ENCODE measurements at regions not wholly inside any gene's neighbourhood (a gene's known extent, or its start where the extent isn't known, plus 50 kb on each side); places are given as distances from the start of the nearest gene placed in this dataset.

- ChIA-PET POLR2A (ENCODE audit: low non-redundant PET) (no interaction called here), CTCF (interaction anchor here (0.6 kb wide), 1 partner anchor 123 kb away, joined by 3 read pairs; no protein-coding TSS in a partner anchor)
- Histone ChIP-seq H3K4me3 (ENCODE audit: low read depth, low read length, poor library complexity, severe bottlenecking) (no peak overlapping the region), H3K27ac (ENCODE audit: low read depth, low read length, poor library complexity, severe bottlenecking) (no peak overlapping the region), H3K27me3 (replicated peaks; ENCODE audit: insufficient read depth, low read depth, low read length, poor library complexity) (no peaks in the 10 kb centered on the region), H3K36me3 (ENCODE audit: insufficient read depth, low read length, poor library complexity, severe bottlenecking) (no peaks in the 10 kb centered on the region), H3K9me3 (ENCODE audit: low read depth, low read length, poor library complexity, severe bottlenecking) (no peaks in the 10 kb centered on the region), H3K4me1 (ENCODE audit: insufficient read depth, low read length, poor library complexity, severe bottlenecking) (peaks cover 24% of the 10 kb centered on the region)
- BruUV-seq (replicated peaks) = no TSS peak
- DNase-seq (ENCODE audit: low spot score) = no peak
- intact Hi-C loops (cut with micrococcal nuclease; ENCODE audit: unreplicated experiment) = no loop called here
- TF ChIP-seq EZH2 (IDR thresholded peaks at IDR 0.05; ENCODE audit: borderline replicate concordance, low read depth, low read length, poor library complexity, severe bottlenecking) (no peak), CTCF (conservative IDR thresholded peaks at IDR 0.05; ENCODE audit: low read depth, low read length) (no peak)
These were observed 192.5 kb downstream of the HAUS1 start for GRCh38 chr18:46296656-46297055.

GRCh38 chr18:46297124-46297523 is 192.9 kb downstream of the HAUS1 start:
- Histone ChIP-seq H3K36me3 (ENCODE audit: insufficient read depth, low read length, poor library complexity, severe bottlenecking) (no peaks in the 10 kb centered on the region), H3K4me3 (ENCODE audit: low read depth, low read length, poor library complexity, severe bottlenecking) (no peak overlapping the region), H3K4me1 (ENCODE audit: insufficient read depth, low read length, poor library complexity, severe bottlenecking) (peaks cover 24% of the 10 kb centered on the region), H3K27me3 (replicated peaks; ENCODE audit: insufficient read depth, low read depth, low read length, poor library complexity) (no peaks in the 10 kb centered on the region), H3K27ac (ENCODE audit: low read depth, low read length, poor library complexity, severe bottlenecking) (no peak overlapping the region), H3K9me3 (ENCODE audit: low read depth, low read length, poor library complexity, severe bottlenecking) (no peaks in the 10 kb centered on the region)
- no TSS peak for BruUV-seq (replicated peaks)
- CTCF ChIA-PET = interaction anchor here (0.6 kb wide), 1 partner anchor 124 kb away, joined by 3 read pairs; no protein-coding TSS in a partner anchor
- POLR2A ChIA-PET (ENCODE audit: low non-redundant PET) = no interaction called here
- DNase-seq (ENCODE audit: low spot score) = no peak
- TF ChIP-seq CTCF (conservative IDR thresholded peaks at IDR 0.05; ENCODE audit: low read depth, low read length) (no peak), EZH2 (IDR thresholded peaks at IDR 0.05; ENCODE audit: borderline replicate concordance, low read depth, low read length, poor library complexity, severe bottlenecking) (no peak)
- intact Hi-C loops (cut with micrococcal nuclease; ENCODE audit: unreplicated experiment) = no loop called here

GRCh38 chr18:46297621-46298020 is 193.4 kb downstream of the HAUS1 start:
- Histone ChIP-seq H3K4me3 (ENCODE audit: low read depth, low read length, poor library complexity, severe bottlenecking) (no peak overlapping the region), H3K27me3 (replicated peaks; ENCODE audit: insufficient read depth, low read depth, low read length, poor library complexity) (no peaks in the 10 kb centered on the region), H3K36me3 (ENCODE audit: insufficient read depth, low read length, poor library complexity, severe bottlenecking) (no peaks in the 10 kb centered on the region), H3K27ac (ENCODE audit: low read depth, low read length, poor library complexity, severe bottlenecking) (no peak overlapping the region), H3K9me3 (ENCODE audit: low read depth, low read length, poor library complexity, severe bottlenecking) (no peaks in the 10 kb centered on the region), H3K4me1 (ENCODE audit: insufficient read depth, low read length, poor library complexity, severe bottlenecking) (peaks cover 24% of the 10 kb centered on the region)
- ChIA-PET POLR2A (ENCODE audit: low non-redundant PET) (no interaction called here), CTCF (no interaction called here)
- DNase-seq (ENCODE audit: low spot score) = no peak
- BruUV-seq (replicated peaks) = no TSS peak
- intact Hi-C loops (cut with micrococcal nuclease; ENCODE audit: unreplicated experiment) = no loop called here
- TF ChIP-seq EZH2 (IDR thresholded peaks at IDR 0.05; ENCODE audit: borderline replicate concordance, low read depth, low read length, poor library complexity, severe bottlenecking) (no peak), CTCF (conservative IDR thresholded peaks at IDR 0.05; ENCODE audit: low read depth, low read length) (no peak)

Measured in A673 (cell line).